Stomach (tissue), 8 donors: ENCODE measurements at regions not wholly inside any gene's neighbourhood (a gene's known extent, or its start where the extent isn't known, plus 50 kb on each side); places are given as distances from the start of the nearest gene placed in this dataset.
"Not testable (repeated sequence)": the region's sequence is repeated elsewhere in the genome, so short reads cannot be mapped to it uniquely, and the experiment has no call there.

Experiments used
- DNase-seq, 2 donors: peaks; one replicate each; pipeline versions ENCODE4 v3.0.0 to v3.0.0-alpha.2; 2013 to 2019
- H3K27ac ChIP-seq, 5 donors: fragments of 200-600 bp in 4 of 5; sonication (generic) in 4 of 5; one replicate each; pipeline ENCODE4 v1.5.1; 2013 to 2019; ENCODE audit warnings: mild to moderate bottlenecking in 1 of 5, moderate library complexity in 1 of 5
- H3K27me3 ChIP-seq, 3 donors: fragments of 200-600 bp; sonication (generic); one replicate each; pipeline ENCODE4 v1.5.1; 2017 to 2019; ENCODE audit warnings: mixed run types in 1 of 3
- H3K36me3 ChIP-seq, 4 donors: fragments of 200-600 bp; sonication (generic); 1 replicate in 3 of 4; 2 replicates in 1 of 4; pipeline ENCODE4 v1.5.1; 2016 to 2019
- H3K4me1 ChIP-seq, 4 donors: fragments of 200-600 bp; sonication (generic); one replicate each; pipeline ENCODE4 v1.5.1; 2016 to 2019
- H3K4me3 ChIP-seq, 4 donors: fragments of 200-600 bp; sonication (generic) in 3 of 4; one replicate each; pipeline ENCODE4 v1.5.1; 2016 to 2019; ENCODE audit warnings: mild to moderate bottlenecking in 1 of 4
- H3K9me3 ChIP-seq, 4 donors: fragments of 200-600 bp; sonication (generic); one replicate each; pipeline ENCODE4 v1.5.1; 2016 to 2019
- WGBS, 5 donors: extraction: QIAGEN DNeasy Blood & Tissue Kit in 3 of 5; methylation state at CpG; one replicate each; pipeline versions ENCODE4 v1.1.5 to v1.1.7; 2013 to 2018; 5-methylcytosine and 5-hydroxymethylcytosine counted together
- intact Hi-C: fragments of 100-400 bp; cut with DNase I; formaldehyde crosslinking; loops from one replicate; pipeline ENCODE4 v1.15.1; 2023; ENCODE audit warnings: low total_unique reads
- donor health status: healthy with polysubstance abuse.
- donor health status: Bipolar disorder and iron deficiency.
- donor health status: healthy.

- WGBS, 5 donors: 57 to 71% (median 68%) methylated on average over 7 of the region's 8 CpGs
- H3K4me1 ChIP-seq, DNase-seq, H3K27ac ChIP-seq, H3K36me3 ChIP-seq, H3K4me3 ChIP-seq, intact Hi-C loops, H3K27me3 ChIP-seq: not testable (repeated sequence)
- peaks cover 0 to 31% (median 21%) of the 10 kb centered on the region in 4 donors for H3K9me3 ChIP-seq
These were observed 153.8 kb upstream of the TPTE start for GRCh38 chr21:10367586-10367985.

- H3K4me3 ChIP-seq, H3K36me3 ChIP-seq, H3K4me1 ChIP-seq, H3K27ac ChIP-seq, DNase-seq, intact Hi-C loops, H3K27me3 ChIP-seq: not testable (repeated sequence)
- H3K9me3 ChIP-seq: peaks cover 3 to 29% (median 19%) of the 10 kb centered on the region in 4 donors
- 70 to 79% (median 72%) methylated on average over 15 to 16 of the region's 16 CpGs for WGBS, 5 donors
These were observed 153.0 kb upstream of the TPTE start for GRCh38 chr21:10368323-10368798.

- DNase-seq, H3K4me3 ChIP-seq, H3K4me1 ChIP-seq, H3K27me3 ChIP-seq, H3K36me3 ChIP-seq, intact Hi-C loops, H3K27ac ChIP-seq: not testable (repeated sequence)
- WGBS, 5 donors: 61 to 64% methylated on average over 1 of the region's 1 CpG; no CpG with 5 or more reads in 3 of the 5 donors
- H3K9me3 ChIP-seq: peaks cover 3 to 28% (median 18%) of the 10 kb centered on the region in 4 donors
These were observed 152.1 kb upstream of the TPTE start for GRCh38 chr21:10369289-10369688.

GRCh38 chr21:10377758-10378157 is 143.6 kb upstream of the TPTE start:
- H3K36me3 ChIP-seq, DNase-seq, H3K4me3 ChIP-seq, H3K4me1 ChIP-seq, intact Hi-C loops, H3K27me3 ChIP-seq, H3K27ac ChIP-seq: not testable (repeated sequence)
- peaks cover 20 to 76% (median 60%) of the 10 kb centered on the region in 4 donors for H3K9me3 ChIP-seq
- 74 to 78% (median 76%) methylated on average over 10 of the region's 10 CpGs for WGBS, 5 donors

GRCh38 chr21:10379816-10380215 is 141.6 kb upstream of the TPTE start:
- WGBS, 5 donors: 78 to 90% (median 80%) methylated on average over 9 of the region's 9 CpGs
- not testable (repeated sequence) for DNase-seq
- peaks cover 21 to 86% (median 69%) of the 10 kb centered on the region in 4 donors for H3K9me3 ChIP-seq

GRCh38 chr21:10381687-10382060 is 139.7 kb upstream of the TPTE start:
- H3K4me1 ChIP-seq, DNase-seq, H3K27me3 ChIP-seq, H3K36me3 ChIP-seq, intact Hi-C loops, H3K4me3 ChIP-seq, H3K27ac ChIP-seq: not testable (repeated sequence)
- peaks cover 26 to 91% (median 75%) of the 10 kb centered on the region in 4 donors for H3K9me3 ChIP-seq
- 74 to 83% (median 76%) methylated on average over 6 of the region's 6 CpGs for WGBS, 5 donors

More at GRCh38 chr21:10379816-10380215, 141.6 kb upstream of the TPTE start:
- H3K4me3 ChIP-seq, H3K4me1 ChIP-seq, H3K36me3 ChIP-seq, intact Hi-C loops, H3K27me3 ChIP-seq, H3K27ac ChIP-seq: not testable (repeated sequence)

- DNase-seq, H3K27me3 ChIP-seq, H3K4me3 ChIP-seq, H3K36me3 ChIP-seq, intact Hi-C loops, H3K27ac ChIP-seq, H3K4me1 ChIP-seq: not testable (repeated sequence)
- H3K9me3 ChIP-seq: peaks cover 26 to 91% (median 77%) of the 10 kb centered on the region in 4 donors
- WGBS, 5 donors: 61 to 68% (median 64%) methylated on average over 8 of the region's 8 CpGs
These were observed 139.2 kb upstream of the TPTE start for GRCh38 chr21:10382135-10382534.

- H3K27me3 ChIP-seq, H3K27ac ChIP-seq, H3K36me3 ChIP-seq, H3K4me1 ChIP-seq, DNase-seq, intact Hi-C loops, H3K4me3 ChIP-seq: not testable (repeated sequence)
- 52 to 69% (median 63%) methylated on average over 5 of the region's 5 CpGs for WGBS, 5 donors
- peaks cover 26 to 91% (median 79%) of the 10 kb centered on the region in 4 donors for H3K9me3 ChIP-seq
These were observed 138.8 kb upstream of the TPTE start for GRCh38 chr21:10382580-10382979.

- H3K27me3 ChIP-seq, H3K27ac ChIP-seq, H3K4me1 ChIP-seq, H3K4me3 ChIP-seq, DNase-seq, intact Hi-C loops, H3K36me3 ChIP-seq: not testable (repeated sequence)
- peaks cover 26 to 93% (median 79%) of the 10 kb centered on the region in 4 donors for H3K9me3 ChIP-seq
- 78 to 82% (median 79%) methylated on average over 10 of the region's 10 CpGs for WGBS, 5 donors
These were observed 137.8 kb upstream of the TPTE start for GRCh38 chr21:10383571-10383970.

- H3K27me3 ChIP-seq, DNase-seq, H3K4me1 ChIP-seq, H3K4me3 ChIP-seq, H3K36me3 ChIP-seq, H3K27ac ChIP-seq, intact Hi-C loops: not testable (repeated sequence)
- 33 to 54% (median 49%) methylated on average over 3 of the region's 3 CpGs for WGBS, 5 donors
- peaks cover 22 to 93% (median 80%) of the 10 kb centered on the region in 4 donors for H3K9me3 ChIP-seq
These were observed 137.0 kb upstream of the TPTE start for GRCh38 chr21:10384304-10384861.

GRCh38 chr21:10385202-10385601 is 136.2 kb upstream of the TPTE start:
- WGBS, 5 donors: 73 to 79% (median 76%) methylated on average over 3 of the region's 3 CpGs
- H3K36me3 ChIP-seq, H3K27me3 ChIP-seq, H3K27ac ChIP-seq, H3K4me1 ChIP-seq, intact Hi-C loops, DNase-seq, H3K4me3 ChIP-seq: not testable (repeated sequence)
- peaks cover 15 to 91% (median 80%) of the 10 kb centered on the region in 4 donors for H3K9me3 ChIP-seq

- 63 to 71% (median 67%) methylated on average over 13 of the region's 13 CpGs for WGBS, 5 donors
- H3K36me3 ChIP-seq, H3K4me3 ChIP-seq, H3K4me1 ChIP-seq, H3K27ac ChIP-seq, intact Hi-C loops, H3K27me3 ChIP-seq: not testable (repeated sequence)
- peak in 1 of 2 donors; percentile 0 for DNase-seq
- H3K9me3 ChIP-seq: peaks cover 13 to 90% (median 77%) of the 10 kb centered on the region in 4 donors
These were observed 135.4 kb upstream of the TPTE start for GRCh38 chr21:10385898-10386527.
